LNCAP (cell line): ENCODE measurements at regions not wholly inside any gene's neighbourhood (a gene's known extent, or its start where the extent isn't known, plus 50 kb on each side); places are given as distances from the start of the nearest gene placed in this dataset.

Source experiments
- CTCF ChIP-seq: fragments of 450-650 bp; IDR thresholded peaks from 2 replicates; pipeline ENCODE4 v1.5.1; 2017; ENCODE audit warnings: mild to moderate bottlenecking

GRCh38 chr6:140020207-140020791, 645.9 kb upstream of the CITED2 start:
- no peak for TF ChIP-seq CTCF

- TF ChIP-seq CTCF: no peak
Observed at GRCh38 chr6:140018588-140018987, 644.1 kb upstream of the CITED2 start.

- TF ChIP-seq CTCF: no peak
Observed at GRCh38 chr6:140017470-140017869, 643.0 kb upstream of the CITED2 start.

- TF ChIP-seq CTCF: no peak
Observed at GRCh38 chr6:140012150-140012549, 637.7 kb upstream of the CITED2 start.

GRCh38 chr6:140011537-140011936, 637.1 kb upstream of the CITED2 start:
- TF ChIP-seq CTCF: no peak

- TF ChIP-seq CTCF: no peak
Observed at GRCh38 chr6:140009286-140009685, 634.8 kb upstream of the CITED2 start.

- no peak for TF ChIP-seq CTCF
Observed at GRCh38 chr6:140007525-140007924, 633.1 kb upstream of the CITED2 start.

GRCh38 chr6:140003217-140003616, 628.8 kb upstream of the CITED2 start:
- TF ChIP-seq CTCF: no peak
